ENCODE measurements at regions not wholly inside any gene's neighbourhood (a gene's known extent, or its start where the extent isn't known, plus 50 kb on each side); places are given as distances from the start of the nearest gene placed in this dataset.

GRCh38 chr16:6267682-6268081 is 1065.0 kb upstream of the RBFOX1 start:
- TF ChIP-seq POLR2A (IDR thresholded peaks at IDR 0.05) (no peak), CTCF (IDR thresholded peaks at IDR 0.05 in 8 of 11, conservative IDR thresholded peaks at IDR 0.05 in 3 of 11) (no peak)
